HG03520 (cell line): ENCODE measurements at regions not wholly inside any gene's neighbourhood (a gene's known extent, or its start where the extent isn't known, plus 50 kb on each side); places are given as distances from the start of the nearest gene placed in this dataset.
"Not testable (repeated sequence)": the region's sequence is repeated elsewhere in the genome, so short reads cannot be mapped to it uniquely, and the experiment has no call there.

Experiments
- ATAC-seq: cut with Tn5 transposase; IDR thresholded peaks from one replicate; pipeline ENCODE4 v1.9.1; 2021; ENCODE audit warnings: mild to moderate bottlenecking, moderate library complexity; ENCODE audit not compliant: unreplicated experiment

GRCh38 chr5:62082370-62082801, 223.6 kb upstream of the KIF2A start:
- no peak for ATAC-seq

GRCh38 chr5:62083247-62083646, 222.8 kb upstream of the KIF2A start:
- ATAC-seq, result no peak

- no peak for ATAC-seq
Observed at GRCh38 chr5:62083661-62084060, 222.3 kb upstream of the KIF2A start.

- ATAC-seq, result no peak
Observed at GRCh38 chr5:62084391-62084790, 221.6 kb upstream of the KIF2A start.

- ATAC-seq, result no peak
Observed at GRCh38 chr5:62090953-62091352, 215.1 kb upstream of the KIF2A start.

- no peak for ATAC-seq
Observed at GRCh38 chr5:62093411-62093810, 212.6 kb upstream of the KIF2A start.

GRCh38 chr5:62093976-62094375, 212.0 kb upstream of the KIF2A start:
- no peak for ATAC-seq

- no peak for ATAC-seq
Observed at GRCh38 chr5:62097361-62097760, 208.6 kb upstream of the KIF2A start.

- no peak for ATAC-seq
Observed at GRCh38 chr5:62100201-62100600, 205.8 kb upstream of the KIF2A start.

GRCh38 chr5:62103863-62104262, 202.1 kb upstream of the KIF2A start:
- not testable (repeated sequence) for ATAC-seq

- ATAC-seq, result no peak
Observed at GRCh38 chr5:62111428-62111827, 194.6 kb upstream of the KIF2A start.

GRCh38 chr5:62112689-62113228, 193.2 kb upstream of the KIF2A start:
- ATAC-seq, result no peak

GRCh38 chr5:62115014-62115413, 191.0 kb upstream of the KIF2A start:
- ATAC-seq, result no peak

GRCh38 chr5:62124266-62124665, 181.7 kb upstream of the KIF2A start:
- no peak for ATAC-seq

GRCh38 chr5:62126090-62126489, 179.9 kb upstream of the KIF2A start:
- ATAC-seq, result no peak

- ATAC-seq, result no peak
Observed at GRCh38 chr5:62127098-62127736, 178.8 kb upstream of the KIF2A start.

GRCh38 chr5:62130107-62130506, 175.9 kb upstream of the KIF2A start:
- ATAC-seq, result no peak

- ATAC-seq, result no peak
Observed at GRCh38 chr5:62132276-62132675, 173.7 kb upstream of the KIF2A start.

GRCh38 chr5:62133426-62133825, 172.6 kb upstream of the KIF2A start:
- ATAC-seq, result no peak

- no peak for ATAC-seq
Observed at GRCh38 chr5:62134811-62135210, 171.2 kb upstream of the KIF2A start.

- ATAC-seq, result no peak
Observed at GRCh38 chr5:62137628-62138027, 168.4 kb upstream of the KIF2A start.

- ATAC-seq, result no peak
Observed at GRCh38 chr5:62138607-62139006, 167.4 kb upstream of the KIF2A start.

GRCh38 chr5:62139741-62140140, 166.3 kb upstream of the KIF2A start:
- no peak for ATAC-seq
